HFF-Myc (cell line): ENCODE measurements at regions not wholly inside any gene's neighbourhood (a gene's known extent, or its start where the extent isn't known, plus 50 kb on each side); places are given as distances from the start of the nearest gene placed in this dataset.

Source experiments
- DNase-seq: peaks from one replicate; pipeline ENCODE4 v3.0.0-alpha.2; 2011; ENCODE audit warnings: low read depth; ENCODE audit errors: extremely low read depth
- H3K4me3 ChIP-seq: replicated peaks from 2 replicates; pipeline ENCODE4 v1.5.1; 2011; ENCODE audit warnings: low read depth, mild to moderate bottlenecking, control low read depth, low read length
- CTCF ChIP-seq: IDR thresholded peaks from 2 replicates; pipeline ENCODE4 v1.5.1; 2012; ENCODE audit warnings: mild to moderate bottlenecking, low read depth, low read length, control low read depth; ENCODE audit errors: missing control alignments

GRCh38 chr16:72711823-72712222 is 336.1 kb downstream of the ZFHX3 start:
- DNase-seq: no peak
- no peak for TF ChIP-seq CTCF
- H3K4me3 ChIP-seq: no peak overlapping the region

DNA sequence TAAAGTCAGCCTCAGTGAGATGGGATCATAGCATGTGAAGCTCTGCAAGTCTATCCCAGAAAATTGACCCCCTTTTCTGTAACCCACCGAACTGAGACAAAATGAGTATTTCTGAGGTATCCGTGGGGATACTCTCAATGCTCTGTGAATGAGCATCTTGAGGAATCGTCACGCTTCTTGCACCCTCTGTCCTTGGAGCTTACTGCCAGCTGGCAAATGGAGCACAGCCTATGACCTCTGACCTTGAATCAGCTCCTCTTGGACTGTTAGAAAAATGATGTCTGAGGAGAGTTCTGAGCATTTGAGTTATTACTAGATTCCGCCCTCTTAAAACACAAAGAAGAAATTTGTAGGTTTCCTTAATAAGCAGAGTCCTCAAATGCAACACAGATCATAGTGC is 342.1 kb downstream of the ZFHX3 start:
- H3K4me3 ChIP-seq: no peak overlapping the region
- TF ChIP-seq CTCF: no peak
- no peak for DNase-seq

GRCh38 chr16:72704746-72705372 is 343.1 kb downstream of the ZFHX3 start:
- DNase-seq: no peak
- no peak for TF ChIP-seq CTCF

GRCh38 chr16:72689851-72690250 is 358.1 kb downstream of the ZFHX3 start:
- TF ChIP-seq CTCF: no peak
- H3K4me3 ChIP-seq: no peak overlapping the region
- DNase-seq: no peak

More at GRCh38 chr16:72704746-72705372, 343.1 kb downstream of the ZFHX3 start:
- H3K4me3 ChIP-seq: no peak overlapping the region

DNA sequence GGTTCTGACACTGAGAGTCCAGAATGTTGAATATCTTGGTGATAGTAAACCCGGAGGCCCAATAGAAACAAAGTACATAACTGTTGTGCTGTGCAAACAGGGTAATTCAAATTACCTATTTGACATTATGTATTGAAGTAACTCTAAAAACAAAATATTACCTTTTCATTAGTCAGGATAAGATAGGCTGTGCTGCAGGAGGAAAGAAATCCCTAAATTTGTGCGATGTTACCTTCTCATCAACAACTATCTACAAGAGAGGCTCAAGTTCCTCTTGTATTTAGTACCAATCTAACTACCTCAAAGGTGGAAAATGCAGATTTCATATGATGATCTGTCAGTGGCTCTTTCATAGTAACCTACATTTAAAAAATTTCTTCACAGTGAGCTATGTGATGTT is 367.2 kb downstream of the ZFHX3 start:
- H3K4me3 ChIP-seq: no peak overlapping the region
- DNase-seq: no peak
- no peak for TF ChIP-seq CTCF

DNA sequence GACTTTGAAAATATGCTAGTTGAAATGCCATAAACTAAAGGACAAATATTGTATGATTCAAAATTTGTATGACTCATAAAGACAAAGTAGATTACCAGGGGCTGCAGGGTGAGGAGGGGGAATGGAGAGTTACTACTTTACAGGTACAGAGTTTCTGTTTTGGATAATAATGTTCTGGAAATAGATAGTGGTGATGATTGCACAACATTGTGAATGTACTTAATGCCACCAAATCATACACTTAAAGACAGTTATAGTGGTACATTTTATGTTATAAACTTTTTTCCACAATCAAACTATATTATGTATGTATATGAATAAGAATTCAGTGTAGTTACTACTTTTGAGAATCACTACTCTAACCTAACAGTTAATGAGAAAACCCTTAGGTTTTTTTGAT is 368.1 kb downstream of the ZFHX3 start:
- DNase-seq: no peak
- TF ChIP-seq CTCF: no peak
- no peak overlapping the region for H3K4me3 ChIP-seq
